HS-5 (cell line): ENCODE measurements at regions not wholly inside any gene's neighbourhood (a gene's known extent, or its start where the extent isn't known, plus 50 kb on each side); places are given as distances from the start of the nearest gene placed in this dataset.
"Not testable (repeated sequence)": the region's sequence is repeated elsewhere in the genome, so short reads cannot be mapped to it uniquely, and the experiment has no call there.

Source experiments
- DNase-seq: peaks from one replicate; pipeline ENCODE4 v3.0.0-alpha.2; 2012; ENCODE audit warnings: low read depth

- DNase-seq: no peak
Observed at GRCh38 chr4:95898226-95898625, 58.3 kb downstream of the PDHA2 start.

- no peak for DNase-seq
Observed at GRCh38 chr4:95909211-95909610, 69.3 kb downstream of the PDHA2 start.

- DNase-seq: no peak
Observed at GRCh38 chr4:95910749-95911148, 70.9 kb downstream of the PDHA2 start.

- no peak for DNase-seq
Observed at GRCh38 chr4:95921470-95921869, 81.6 kb downstream of the PDHA2 start.

- no peak for DNase-seq
Observed at GRCh38 chr4:95929448-95930064, 89.7 kb downstream of the PDHA2 start.

- DNase-seq: no peak
Observed at GRCh38 chr4:95939141-95939540, 99.2 kb downstream of the PDHA2 start.

GRCh38 chr4:95949136-95949765 lies 109.4 kb downstream of the PDHA2 start:
- no peak for DNase-seq

GRCh38 chr4:95949808-95950207 lies 109.9 kb downstream of the PDHA2 start:
- DNase-seq: no peak

GRCh38 chr4:95952538-95952937 lies 112.6 kb downstream of the PDHA2 start:
- DNase-seq: not testable (repeated sequence)

GRCh38 chr4:95956094-95956493 lies 116.2 kb downstream of the PDHA2 start:
- no peak for DNase-seq

- no peak for DNase-seq
Observed at GRCh38 chr4:95957054-95957453, 117.2 kb downstream of the PDHA2 start.

- no peak for DNase-seq
Observed at GRCh38 chr4:95957759-95958158, 117.9 kb downstream of the PDHA2 start.

GRCh38 chr4:95959182-95959581 lies 119.3 kb downstream of the PDHA2 start:
- DNase-seq: no peak

GRCh38 chr4:95959633-95960032 lies 119.7 kb downstream of the PDHA2 start:
- DNase-seq: no peak

GRCh38 chr4:95963456-95963855 lies 123.6 kb downstream of the PDHA2 start:
- DNase-seq: no peak

- no peak for DNase-seq
Observed at GRCh38 chr4:95979961-95980876, 140.3 kb downstream of the PDHA2 start.

- DNase-seq: no peak
Observed at GRCh38 chr4:95980877-95981360, 141.0 kb downstream of the PDHA2 start.

GRCh38 chr4:95981591-95981990 lies 141.7 kb downstream of the PDHA2 start:
- DNase-seq: no peak

- DNase-seq: no peak
Observed at GRCh38 chr4:95982516-95982915, 142.6 kb downstream of the PDHA2 start.

- DNase-seq: no peak
Observed at GRCh38 chr4:95984081-95984480, 144.2 kb downstream of the PDHA2 start.

- DNase-seq: no peak
Observed at GRCh38 chr4:95985051-95985450, 145.2 kb downstream of the PDHA2 start.

- no peak for DNase-seq
Observed at GRCh38 chr4:95985791-95986550, 146.1 kb downstream of the PDHA2 start.
